ENCODE measurements at regions not wholly inside any gene's neighbourhood (a gene's known extent, or its start where the extent isn't known, plus 50 kb on each side); places are given as distances from the start of the nearest gene placed in this dataset.
"Not testable (repeated sequence)": the region's sequence is repeated elsewhere in the genome, so short reads cannot be mapped to it uniquely, and the experiment has no call there.

DNA sequence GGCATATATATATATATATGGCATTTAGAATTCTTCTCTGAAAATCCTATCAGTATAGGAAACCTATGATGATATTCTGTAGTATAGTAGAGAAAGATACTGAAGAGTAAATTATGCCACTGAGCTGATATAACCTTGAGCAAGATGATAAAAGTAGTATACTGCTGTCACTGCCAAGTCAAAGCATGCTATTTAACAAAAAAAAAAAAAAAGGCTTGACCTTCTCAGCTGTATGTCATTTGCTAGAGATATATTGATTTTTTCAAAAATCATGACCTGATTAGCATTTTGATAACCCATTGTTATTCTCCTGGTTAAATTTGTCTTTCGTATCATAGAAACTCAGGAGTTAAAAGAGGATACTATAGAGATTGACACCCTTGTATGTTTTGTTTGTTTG is 299.4 kb downstream of the ADAMTS20 start:
- no peak for DNase-seq (ENCODE audit: low spot score)

DNA sequence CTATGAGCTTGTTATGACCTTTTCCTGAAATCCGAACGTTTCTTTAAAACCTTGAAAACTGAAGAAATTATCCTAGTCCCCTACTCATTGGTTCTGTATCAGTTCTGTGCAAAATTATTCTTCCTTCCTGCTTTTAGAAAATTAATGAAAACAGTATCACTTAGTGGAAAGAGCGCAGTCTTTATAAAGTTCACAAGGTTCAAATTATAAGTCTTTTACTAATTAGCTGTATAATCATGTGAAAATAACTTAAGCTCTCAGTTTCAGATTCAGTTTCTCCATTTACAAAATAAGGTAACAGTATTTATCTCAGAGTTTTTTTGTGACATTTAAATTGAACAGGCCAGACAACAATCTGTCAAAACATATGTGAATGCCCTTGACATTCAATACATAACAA is 306.1 kb downstream of the ADAMTS20 start:
- no peak for DNase-seq (ENCODE audit: low spot score)

DNA sequence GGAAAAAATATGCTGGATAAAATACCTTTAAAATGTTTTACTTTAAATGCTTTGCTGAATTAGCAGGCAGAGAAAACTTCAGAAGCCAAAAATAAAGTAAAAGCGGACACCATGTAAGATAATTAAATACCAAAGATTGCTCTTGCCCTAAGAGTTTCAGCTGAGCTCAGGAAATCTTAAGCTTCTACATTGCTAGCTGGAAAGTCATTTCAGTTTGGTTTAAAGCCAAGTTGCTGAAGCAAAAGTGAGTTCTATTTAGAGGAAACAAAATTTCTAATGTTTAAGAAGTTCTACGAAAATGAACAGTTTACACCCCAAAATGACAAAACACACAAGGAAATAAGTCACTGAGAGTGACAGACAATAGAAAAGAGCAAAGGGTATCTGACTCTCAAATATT is 310.0 kb downstream of the ADAMTS20 start:
- no peak for DNase-seq (ENCODE audit: low spot score)

DNA sequence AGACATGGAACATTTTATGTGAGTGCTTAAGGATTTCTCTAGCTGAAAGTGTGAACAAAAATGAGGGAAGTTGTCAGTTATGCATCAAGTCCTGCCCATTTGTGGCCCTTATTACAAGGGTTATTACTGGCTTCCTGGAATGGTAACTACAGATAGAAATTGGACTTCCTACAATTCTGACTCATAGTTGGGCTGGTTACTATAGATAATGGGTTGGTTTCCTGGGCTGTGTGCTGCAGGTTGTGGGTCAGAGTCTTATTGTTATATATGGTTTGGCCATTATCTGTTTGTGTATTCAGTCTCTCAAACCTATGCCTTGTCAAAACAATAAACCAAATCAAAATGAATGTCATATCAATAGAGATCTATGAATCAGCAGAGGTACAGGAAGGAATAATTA is 313.7 kb downstream of the ADAMTS20 start:
- no peak for DNase-seq (ENCODE audit: low spot score)

DNA sequence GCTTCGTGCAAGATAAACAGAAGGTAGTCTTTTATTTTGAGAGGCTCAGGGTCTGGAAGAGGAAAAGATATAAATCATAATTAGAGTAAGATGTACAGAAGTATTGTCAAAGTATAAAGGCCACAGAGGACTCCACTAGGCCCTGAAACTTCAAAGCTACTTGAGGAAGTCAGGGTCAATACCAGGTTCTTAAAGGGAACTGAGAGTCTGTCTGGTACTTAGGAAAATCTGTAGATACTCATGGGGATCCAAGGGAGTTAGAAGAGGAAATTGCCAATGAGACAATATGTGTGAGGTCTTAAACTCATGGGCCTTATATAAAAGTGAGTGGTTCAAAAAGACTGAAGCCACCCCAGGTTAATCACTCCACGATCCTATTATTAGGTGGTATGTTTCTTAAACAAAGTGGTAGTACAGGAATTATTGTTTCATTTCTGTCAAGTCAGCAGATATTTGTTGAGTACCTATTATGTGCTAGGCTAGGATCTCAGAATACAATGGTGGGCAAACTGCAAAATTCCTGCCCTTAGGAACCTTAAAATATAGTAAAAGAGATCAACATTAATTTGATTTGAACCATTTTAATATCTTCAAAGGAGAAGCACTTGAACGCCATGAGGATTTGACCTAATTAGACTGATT is 314.6 kb downstream of the ADAMTS20 start:
- DNase-seq (ENCODE audit: low spot score): no peak

DNA sequence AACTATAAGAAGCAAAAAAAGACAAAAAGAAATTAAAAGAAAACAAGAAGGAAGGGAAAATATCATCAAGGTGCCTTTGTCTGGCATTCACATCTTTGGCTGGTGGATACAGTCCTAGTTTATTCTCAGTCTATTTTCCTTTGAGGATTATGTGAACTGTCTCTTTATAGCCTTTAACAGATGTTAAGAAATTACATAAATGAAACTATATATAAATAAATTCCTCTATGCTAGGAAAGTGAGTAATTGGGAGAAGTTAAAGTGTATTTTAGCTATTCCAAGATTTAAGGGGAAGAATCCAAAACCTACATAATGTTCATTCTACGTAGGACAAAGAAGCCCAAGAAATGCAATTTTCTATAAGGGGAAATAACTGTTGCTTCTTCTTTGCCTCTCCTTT is 316.3 kb downstream of the ADAMTS20 start:
- no peak for DNase-seq (ENCODE audit: low spot score)

DNA sequence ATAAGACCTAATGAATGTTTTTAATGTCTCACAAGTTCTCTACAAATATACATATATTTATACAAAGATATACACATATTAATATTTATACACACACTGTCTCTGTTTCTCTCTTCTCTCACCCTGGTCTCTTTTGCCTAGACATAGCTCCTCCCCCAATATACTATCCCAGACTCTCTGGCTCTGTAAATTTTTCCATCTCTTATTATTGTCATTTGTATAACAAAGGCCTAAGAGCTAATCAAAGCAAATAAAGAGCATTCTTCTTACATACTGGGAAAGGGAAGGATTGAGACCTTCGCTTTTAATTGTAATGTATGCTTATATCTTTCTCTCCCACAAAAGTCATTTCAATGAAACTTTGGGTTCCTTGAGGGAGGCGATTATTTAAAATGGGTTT is 318.1 kb downstream of the ADAMTS20 start:
- DNase-seq (ENCODE audit: low spot score): no peak

DNA sequence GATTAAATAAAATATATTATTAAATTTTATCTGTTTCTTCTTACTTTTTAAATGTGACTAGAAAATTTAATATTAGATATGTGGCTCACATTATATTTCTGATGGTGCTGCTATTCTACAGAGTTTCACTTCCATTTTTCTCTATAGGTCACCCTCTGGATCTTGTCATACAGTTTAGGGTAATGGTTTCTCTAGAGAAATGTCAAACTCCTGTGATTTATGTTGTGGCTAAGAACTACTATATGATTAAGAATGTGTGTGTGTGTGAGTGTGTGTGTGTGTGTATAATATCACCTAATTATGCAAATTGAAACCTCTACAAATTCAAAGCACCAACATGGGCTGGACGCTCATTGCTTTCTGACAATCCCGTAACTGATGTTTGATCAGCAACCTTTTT is 325.9 kb downstream of the ADAMTS20 start:
- no peak for DNase-seq (ENCODE audit: low spot score)

DNA sequence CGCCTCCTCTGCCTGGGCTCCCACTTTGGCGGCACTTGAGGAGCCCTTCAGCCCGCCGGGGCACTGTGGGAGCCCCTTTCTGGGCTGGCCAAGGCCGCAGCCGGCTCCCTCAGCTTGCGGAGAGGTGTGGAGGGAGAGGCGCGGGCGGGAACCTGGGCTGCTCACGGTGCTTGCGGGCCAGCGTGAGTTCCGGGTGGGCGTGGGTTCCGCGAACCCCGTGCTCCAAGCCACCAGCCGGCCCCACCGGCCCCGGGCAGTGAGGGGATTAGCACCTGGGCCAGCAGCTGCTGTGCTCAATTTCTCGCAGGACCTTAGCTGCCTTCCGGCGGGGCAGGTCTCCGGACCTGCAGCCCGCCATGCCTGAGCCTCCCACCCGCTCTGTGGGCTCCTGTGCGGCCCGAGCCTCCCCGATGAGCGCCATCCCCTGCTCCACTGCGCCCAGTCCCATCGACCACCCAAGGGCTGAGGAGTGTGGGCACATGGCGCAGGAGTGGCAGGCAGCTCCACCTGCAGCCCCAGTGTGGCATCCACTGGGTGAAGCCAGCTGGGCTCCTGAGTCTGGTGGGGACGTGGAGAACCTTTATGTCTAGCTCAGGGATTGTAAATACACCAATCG is 327.7 kb downstream of the ADAMTS20 start:
- DNase-seq (ENCODE audit: low spot score): not testable (repeated sequence)

DNA sequence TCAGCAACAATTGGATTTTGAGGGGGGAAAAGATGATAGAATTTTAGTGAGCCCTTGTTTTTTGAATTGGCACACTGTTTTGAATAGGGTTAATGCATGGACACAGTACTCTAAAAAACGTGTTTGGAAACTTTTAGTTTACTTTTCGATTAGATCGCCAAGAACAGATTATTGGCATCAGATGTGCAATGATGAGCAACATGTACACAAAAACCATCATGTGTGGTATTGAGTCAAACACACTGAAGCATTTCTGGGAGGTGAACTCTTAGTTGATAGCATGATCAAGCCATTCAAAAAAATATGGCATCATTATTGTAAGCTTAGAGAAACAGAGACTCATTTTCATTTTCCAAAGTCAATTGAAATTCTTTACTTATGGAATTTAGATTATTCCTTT is 329.2 kb downstream of the ADAMTS20 start:
- no peak for DNase-seq (ENCODE audit: low spot score)

DNA sequence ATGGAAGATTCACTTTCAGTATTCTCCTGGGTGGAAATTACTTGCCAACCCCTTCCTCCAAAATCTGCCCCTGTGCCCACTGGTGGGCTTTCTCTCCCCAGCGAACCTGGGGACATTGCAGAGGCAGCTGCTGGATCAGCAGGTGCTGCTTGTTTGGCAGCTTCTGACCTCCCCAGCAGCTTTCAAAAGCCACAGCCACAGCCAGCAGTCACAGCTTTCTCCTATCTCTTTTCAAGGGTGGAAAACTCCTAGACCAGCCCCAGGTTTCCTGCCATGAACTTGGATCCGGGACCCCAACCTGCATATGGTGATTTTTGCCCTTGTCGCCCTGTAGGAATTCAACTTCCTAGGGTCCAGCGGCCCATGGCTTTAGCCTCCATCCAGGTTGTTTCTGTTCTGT is 330.8 kb downstream of the ADAMTS20 start:
- no peak for DNase-seq (ENCODE audit: low spot score)

DNA sequence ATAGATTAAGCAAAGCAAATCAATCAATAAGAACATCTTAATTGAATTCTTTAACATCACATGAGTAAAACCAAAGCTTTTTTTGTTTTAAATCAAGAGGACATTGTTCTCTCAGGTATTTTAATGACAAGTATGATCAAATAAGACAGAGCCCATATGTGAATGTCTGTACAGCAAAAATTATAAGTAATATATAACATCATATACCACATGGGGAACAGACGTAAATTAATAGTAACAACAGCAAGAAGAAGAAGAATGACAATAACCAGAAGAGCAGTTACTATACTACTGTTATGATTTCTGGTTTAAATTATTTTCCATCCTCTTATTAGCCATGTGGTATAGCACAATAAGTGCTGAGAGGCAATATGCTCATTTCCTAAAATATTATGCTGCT is 335.5 kb downstream of the ADAMTS20 start:
- DNase-seq (ENCODE audit: low spot score): no peak

DNA sequence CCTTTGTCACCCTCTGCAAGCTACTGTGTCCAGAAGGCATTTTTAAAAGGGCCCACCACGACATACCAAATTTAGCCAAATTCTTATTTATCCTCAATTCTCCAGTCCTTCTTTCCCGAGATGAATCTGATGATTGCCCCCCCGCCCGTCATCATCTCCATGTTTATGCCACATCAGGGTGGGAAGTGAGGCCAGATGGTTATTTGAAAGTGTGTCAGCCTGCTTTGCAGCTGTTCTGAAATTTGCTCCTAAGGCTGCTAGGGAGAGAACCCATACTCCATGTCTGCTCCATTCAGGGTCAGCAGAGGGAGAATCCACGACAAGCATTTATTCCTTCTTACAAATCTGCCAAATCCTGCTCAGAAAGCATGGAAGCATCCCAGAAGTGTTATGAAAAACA is 337.8 kb downstream of the ADAMTS20 start:
- no peak for DNase-seq (ENCODE audit: low spot score)

DNA sequence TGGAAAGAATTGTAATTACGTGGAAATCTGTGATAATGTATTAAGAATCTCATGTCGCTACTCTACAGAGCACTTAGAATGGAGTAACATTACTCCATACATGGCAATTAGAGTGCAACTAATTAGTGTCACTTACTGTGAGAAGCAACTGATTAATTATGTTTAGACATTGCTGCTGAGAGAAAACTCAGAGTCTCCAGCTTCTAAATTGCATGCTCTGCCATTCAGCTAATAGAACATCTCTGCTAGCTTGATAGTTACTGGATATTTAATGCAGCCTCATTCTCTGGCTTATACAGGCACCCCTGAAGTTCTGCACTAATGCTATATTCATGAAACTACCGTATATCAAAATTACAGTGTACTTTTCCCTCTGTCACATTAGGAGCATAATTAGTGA is 338.4 kb downstream of the ADAMTS20 start:
- no peak for DNase-seq (ENCODE audit: low spot score)

DNA sequence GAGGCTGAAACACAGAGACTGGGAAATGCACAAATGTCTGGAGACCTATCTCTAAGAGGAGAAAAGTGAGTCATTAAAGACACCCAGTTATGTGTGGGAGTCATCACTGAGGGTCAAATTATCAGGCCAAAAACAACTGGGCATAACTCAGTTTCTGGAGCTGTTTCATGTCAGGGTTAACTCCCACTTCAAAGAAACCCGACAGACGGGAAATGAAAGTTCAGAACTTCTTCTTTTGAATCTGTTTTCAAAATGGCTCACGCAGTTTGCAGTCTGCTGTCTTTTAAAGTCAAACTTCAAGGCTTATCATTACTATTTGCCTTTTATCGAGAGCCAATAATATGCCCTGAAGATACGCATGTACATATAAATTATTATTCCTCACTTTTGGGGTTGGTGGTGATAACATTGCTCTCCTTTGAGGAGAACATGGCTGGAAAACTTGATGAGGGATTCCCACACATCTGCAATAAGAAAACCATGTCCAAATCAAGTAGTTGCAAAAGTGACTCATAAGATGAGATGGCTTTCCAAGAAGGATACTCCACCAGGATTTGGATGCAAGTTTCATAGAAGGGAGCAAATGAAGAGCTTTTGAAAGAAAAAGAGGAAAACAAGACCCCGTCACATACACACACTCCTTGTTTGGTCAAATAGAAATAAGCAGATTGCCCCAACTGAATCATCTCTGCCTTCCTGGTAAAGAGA is 341.4 kb downstream of the ADAMTS20 start:
- no peak for DNase-seq (ENCODE audit: low spot score)

DNA sequence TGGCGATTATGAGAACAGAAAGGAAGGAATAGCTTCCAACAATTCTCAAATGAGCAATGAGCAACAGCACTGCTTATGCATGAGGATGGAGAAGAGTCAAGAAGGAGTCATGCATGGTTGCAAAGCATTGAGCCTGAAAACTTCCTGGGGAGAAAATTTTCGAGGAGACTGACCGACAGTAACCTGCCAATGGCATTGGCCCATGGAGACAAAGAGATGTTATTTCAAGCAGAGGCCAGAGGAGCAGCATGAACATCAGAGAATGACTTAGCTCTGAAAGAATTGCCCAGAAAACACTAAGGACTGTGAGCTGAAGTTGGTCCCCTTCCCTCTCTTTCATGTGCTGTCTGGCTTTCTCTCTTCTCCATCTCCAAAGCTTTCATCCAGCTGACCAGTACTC is 343.4 kb downstream of the ADAMTS20 start:
- no peak for DNase-seq (ENCODE audit: low spot score)

DNA sequence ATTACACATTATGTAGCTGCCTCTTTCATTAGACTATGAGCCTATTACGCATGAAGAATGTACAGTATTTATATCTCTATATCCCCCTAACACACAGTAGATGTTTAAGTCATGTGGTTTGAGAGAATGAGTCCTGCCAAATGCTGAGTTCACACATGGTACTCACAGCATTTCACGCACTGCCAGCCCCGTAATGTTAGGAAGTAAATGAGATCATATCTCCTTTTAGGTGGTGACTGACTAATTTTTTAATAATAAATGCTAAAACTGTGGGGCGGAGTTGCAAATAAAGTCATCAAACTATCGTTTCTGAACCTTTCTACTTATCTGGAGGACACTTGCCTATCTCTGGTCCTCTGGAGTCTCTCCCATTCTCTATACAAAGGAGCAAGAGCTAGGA is 343.8 kb downstream of the ADAMTS20 start:
- DNase-seq (ENCODE audit: low spot score): no peak

DNA sequence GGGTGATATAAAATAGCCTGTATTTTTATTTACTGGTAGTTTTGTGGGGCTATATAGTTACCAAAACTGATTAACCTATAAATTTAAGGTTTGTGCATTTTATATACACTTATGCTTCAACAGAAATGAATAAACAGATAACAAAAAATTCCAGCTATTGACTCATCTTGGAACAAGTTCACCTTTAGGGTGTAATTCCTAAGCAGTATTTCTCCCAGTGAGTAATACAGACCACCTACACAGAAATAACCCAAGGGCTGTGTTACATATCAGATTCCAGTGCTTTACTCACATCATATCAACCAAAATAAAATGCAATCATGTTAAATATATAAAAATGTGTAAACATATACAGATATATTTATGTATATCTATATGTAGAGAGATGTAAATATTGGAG is 345.6 kb downstream of the ADAMTS20 start:
- DNase-seq (ENCODE audit: low spot score): no peak

DNA sequence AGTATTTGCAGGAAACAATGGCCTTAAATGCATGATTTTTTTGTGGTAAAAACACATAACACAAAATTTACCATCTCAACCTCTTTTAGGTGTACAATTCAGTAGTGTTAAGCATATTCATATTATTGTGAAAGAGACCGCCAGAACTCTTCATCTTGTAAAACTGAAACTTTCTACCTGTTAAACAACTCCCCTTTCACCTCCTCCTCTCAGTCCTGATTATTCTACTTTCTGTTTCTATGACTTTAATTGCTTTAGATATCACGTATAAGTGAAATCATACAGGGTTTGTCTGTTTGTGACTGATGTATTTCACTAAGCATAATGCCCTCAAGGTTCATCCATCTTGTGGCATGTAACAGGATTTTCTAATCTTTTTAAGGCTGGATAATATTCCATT is 353.4 kb downstream of the ADAMTS20 start:
- DNase-seq (ENCODE audit: low spot score): no peak

DNA sequence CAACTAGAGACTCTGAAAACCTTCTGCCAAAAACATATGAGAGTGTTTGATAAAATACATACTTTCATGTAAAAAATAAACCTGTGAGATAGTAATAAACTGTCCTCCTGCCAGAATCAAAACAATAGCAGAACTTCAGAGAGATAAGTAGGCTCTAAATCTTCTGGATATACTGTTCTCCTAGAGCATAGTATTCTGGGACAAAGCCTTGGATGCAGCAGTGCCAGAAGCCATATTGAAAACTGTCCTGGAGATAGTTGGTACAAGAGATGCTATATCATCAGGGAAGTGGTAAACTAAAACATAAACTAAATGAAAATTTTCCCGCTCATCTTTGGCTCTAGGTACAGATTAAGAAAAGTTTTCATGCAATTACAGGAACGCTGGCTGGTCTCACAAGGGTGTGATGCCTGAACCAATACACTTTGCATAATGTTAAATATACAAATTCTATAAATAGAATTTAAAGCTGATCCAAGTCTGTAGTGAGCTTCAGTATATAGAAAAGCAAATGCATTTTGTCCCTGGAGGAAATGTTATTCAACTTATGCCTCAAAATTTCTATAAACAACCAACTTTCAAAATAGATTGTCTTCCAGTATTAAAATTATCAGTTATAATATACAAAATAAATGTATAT is 355.6 kb downstream of the ADAMTS20 start:
- DNase-seq (ENCODE audit: low spot score): no peak

DNA sequence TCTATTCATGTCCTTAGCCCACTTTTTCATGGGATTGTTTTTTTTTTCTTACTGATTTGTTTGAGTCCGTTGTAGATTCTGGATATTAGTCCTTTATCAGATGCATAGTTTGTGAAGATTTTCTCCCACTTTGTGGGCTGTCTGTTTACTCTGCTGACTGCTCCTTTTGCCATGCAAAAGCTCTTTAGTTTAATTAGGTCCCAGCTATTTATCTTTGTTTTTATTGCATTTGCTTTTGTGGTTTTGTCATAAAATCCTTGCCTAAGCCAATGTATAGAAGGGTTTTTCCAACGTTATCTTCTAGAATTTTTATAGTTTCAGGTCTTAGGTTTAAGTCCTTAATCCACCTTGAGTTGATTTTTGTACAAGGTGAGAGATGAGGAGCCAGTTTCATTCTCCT is 358.9 kb downstream of the ADAMTS20 start:
- not testable (repeated sequence) for DNase-seq (ENCODE audit: low spot score)

DNA sequence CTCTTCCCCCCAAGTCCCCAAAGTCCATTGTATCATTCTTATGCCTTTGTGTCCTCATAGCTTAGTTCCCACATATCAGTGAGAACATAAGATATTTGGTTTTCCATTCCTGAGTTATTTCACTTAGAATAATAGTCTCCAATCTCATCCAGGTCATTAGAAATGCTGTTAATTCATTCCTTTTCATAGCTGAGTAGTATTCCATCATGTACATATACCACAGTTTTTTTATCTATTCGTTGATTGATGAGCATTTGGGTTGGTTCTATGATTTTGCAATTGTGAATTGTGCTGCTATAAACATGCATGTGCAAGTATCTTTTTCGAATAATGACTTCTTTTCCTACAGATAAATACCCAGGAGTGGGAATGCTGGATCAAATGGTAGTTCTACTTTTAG is 359.6 kb downstream of the ADAMTS20 start:
- not testable (repeated sequence) for DNase-seq (ENCODE audit: low spot score)

DNA sequence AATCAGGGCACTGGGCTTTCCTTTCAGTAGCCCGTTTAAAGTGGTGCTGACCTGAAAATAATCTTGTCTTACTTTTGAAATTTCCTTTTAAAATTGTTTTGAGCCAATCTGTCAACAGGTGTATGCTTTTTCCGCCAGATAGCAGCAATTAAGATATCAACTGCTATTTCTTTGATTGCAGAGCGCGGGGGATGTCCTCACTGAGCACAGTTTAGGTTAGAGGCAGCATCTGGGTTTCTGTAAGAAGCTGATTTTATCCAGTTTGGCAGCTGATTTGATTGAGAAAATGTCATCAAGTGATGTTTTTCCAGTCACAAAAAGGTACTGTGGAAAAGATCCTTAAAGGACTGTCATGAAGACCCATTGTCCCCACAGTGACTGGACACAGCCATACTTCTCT is 371.8 kb downstream of the ADAMTS20 start:
- DNase-seq (ENCODE audit: low spot score): no peak
